ENCODE measurements at regions not wholly inside any gene's neighbourhood (a gene's known extent, or its start where the extent isn't known, plus 50 kb on each side); places are given as distances from the start of the nearest gene placed in this dataset.

GRCh38 chr10:53111529-53111928 lies 338.9 kb upstream of the MBL2 start:
- TF ChIP-seq, protein P1, sequence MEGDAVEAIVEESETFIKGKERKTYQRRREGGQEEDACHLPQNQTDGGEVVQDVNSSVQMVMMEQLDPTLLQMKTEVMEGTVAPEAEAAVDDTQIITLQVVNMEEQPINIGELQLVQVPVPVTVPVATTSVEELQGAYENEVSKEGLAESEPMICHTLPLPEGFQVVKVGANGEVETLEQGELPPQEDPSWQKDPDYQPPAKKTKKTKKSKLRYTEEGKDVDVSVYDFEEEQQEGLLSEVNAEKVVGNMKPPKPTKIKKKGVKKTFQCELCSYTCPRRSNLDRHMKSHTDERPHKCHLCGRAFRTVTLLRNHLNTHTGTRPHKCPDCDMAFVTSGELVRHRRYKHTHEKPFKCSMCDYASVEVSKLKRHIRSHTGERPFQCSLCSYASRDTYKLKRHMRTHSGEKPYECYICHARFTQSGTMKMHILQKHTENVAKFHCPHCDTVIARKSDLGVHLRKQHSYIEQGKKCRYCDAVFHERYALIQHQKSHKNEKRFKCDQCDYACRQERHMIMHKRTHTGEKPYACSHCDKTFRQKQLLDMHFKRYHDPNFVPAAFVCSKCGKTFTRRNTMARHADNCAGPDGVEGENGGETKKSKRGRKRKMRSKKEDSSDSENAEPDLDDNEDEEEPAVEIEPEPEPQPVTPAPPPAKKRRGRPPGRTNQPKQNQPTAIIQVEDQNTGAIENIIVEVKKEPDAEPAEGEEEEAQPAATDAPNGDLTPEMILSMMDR (IDR thresholded peaks at IDR 0.05), result no peak
- TF ChIP-seq POLR2A (IDR thresholded peaks at IDR 0.05), result no peak
- H3K4me3 ChIP-seq, result no peak overlapping the region
- no peaks in the 10 kb centered on the region for H3K27me3 ChIP-seq
- H3K4me1 ChIP-seq, result no peaks in the 10 kb centered on the region
- no peak overlapping the region for H3K27ac ChIP-seq
- intact Hi-C loops (cut with DNase I; ENCODE audit: low total_unique reads), result no loop called here
- H3K9me3 ChIP-seq, result no peaks in the 10 kb centered on the region
- DNase-seq, result no peak
- H3K36me3 ChIP-seq, result no peaks in the 10 kb centered on the region

GRCh38 chr10:53109320-53109719 lies 336.7 kb upstream of the MBL2 start:
- intact Hi-C loops (cut with DNase I; ENCODE audit: low total_unique reads), result no loop called here
- Histone ChIP-seq H3K36me3 (no peaks in the 10 kb centered on the region), H3K4me3 (no peak overlapping the region), H3K9me3 (no peaks in the 10 kb centered on the region), H3K27ac (no peak overlapping the region), H3K27me3 (no peaks in the 10 kb centered on the region), H3K4me1 (no peaks in the 10 kb centered on the region)
- no peak for DNase-seq
- TF ChIP-seq POLR2A (IDR thresholded peaks at IDR 0.05), result no peak
- TF ChIP-seq, protein P1 (IDR thresholded peaks at IDR 0.05), result no peak

GRCh38 chr10:53108317-53108934 lies 335.8 kb upstream of the MBL2 start:
- Histone ChIP-seq H3K36me3 (no peaks in the 10 kb centered on the region), H3K27ac (no peak overlapping the region), H3K27me3 (no peaks in the 10 kb centered on the region), H3K4me3 (no peak overlapping the region), H3K9me3 (no peaks in the 10 kb centered on the region), H3K4me1 (no peaks in the 10 kb centered on the region)
- DNase-seq, result no peak
- TF ChIP-seq, protein P1 (IDR thresholded peaks at IDR 0.05), result no peak
- TF ChIP-seq POLR2A (IDR thresholded peaks at IDR 0.05), result no peak
- intact Hi-C loops (cut with DNase I; ENCODE audit: low total_unique reads), result no loop called here

DNA sequence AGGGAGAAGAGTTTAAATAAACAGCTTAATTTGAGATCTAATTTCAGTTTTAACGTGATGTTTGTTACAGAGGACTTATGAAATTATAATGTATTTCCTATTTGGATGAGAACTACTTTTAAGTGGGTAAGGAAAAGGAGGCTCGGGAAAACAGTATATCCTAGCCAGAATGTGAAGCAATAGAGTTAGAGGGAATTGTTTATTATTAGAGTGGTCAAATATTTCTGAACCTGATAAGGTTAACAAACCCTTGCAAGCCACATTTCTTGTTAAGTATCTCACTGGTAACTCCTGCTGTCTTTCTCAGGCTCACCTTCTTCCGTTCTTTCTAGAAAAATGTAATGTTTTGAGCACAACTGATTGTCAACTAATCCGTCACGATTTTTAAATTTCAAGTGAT lies 335.1 kb upstream of the MBL2 start:
- Histone ChIP-seq H3K27ac (no peak overlapping the region), H3K27me3 (no peaks in the 10 kb centered on the region), H3K9me3 (no peaks in the 10 kb centered on the region), H3K4me1 (no peaks in the 10 kb centered on the region), H3K4me3 (no peak overlapping the region), H3K36me3 (no peaks in the 10 kb centered on the region)
- no peak for TF ChIP-seq POLR2A (IDR thresholded peaks at IDR 0.05)
- TF ChIP-seq, protein P1 (IDR thresholded peaks at IDR 0.05), result no peak
- no peak for DNase-seq
- intact Hi-C loops (cut with DNase I; ENCODE audit: low total_unique reads), result no loop called here

DNA sequence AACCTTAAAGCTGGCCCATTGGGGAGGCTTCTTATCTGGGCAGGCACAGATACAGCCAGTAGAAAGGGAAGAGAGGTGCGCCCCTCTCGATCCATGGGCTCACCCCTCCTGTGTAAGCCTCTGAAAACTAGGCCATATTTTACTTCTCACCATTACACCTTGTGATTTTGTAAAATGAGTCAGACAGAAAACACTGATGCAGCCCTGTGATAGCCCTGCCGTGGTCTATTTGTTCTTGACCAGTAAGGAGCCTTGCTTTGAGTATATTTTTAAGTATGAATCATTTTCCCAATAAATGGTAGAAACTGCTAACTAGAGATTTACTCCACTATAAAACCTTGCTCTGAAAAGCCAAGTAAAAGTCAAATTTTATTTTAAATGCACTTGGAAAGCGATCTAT lies 329.8 kb upstream of the MBL2 start:
- intact Hi-C loops (cut with DNase I; ENCODE audit: low total_unique reads), result no loop called here
- Histone ChIP-seq H3K4me1 (no peaks in the 10 kb centered on the region), H3K27ac (no peak overlapping the region), H3K27me3 (no peaks in the 10 kb centered on the region), H3K9me3 (no peaks in the 10 kb centered on the region), H3K36me3 (no peaks in the 10 kb centered on the region), H3K4me3 (no peak overlapping the region)
- DNase-seq, result no peak
- no peak for TF ChIP-seq POLR2A (IDR thresholded peaks at IDR 0.05)
- TF ChIP-seq, protein P1 (IDR thresholded peaks at IDR 0.05), result no peak
